Endothelial cell of umbilical vein (primary cell): ENCODE measurements at regions not wholly inside any gene's neighbourhood (a gene's known extent, or its start where the extent isn't known, plus 50 kb on each side); places are given as distances from the start of the nearest gene placed in this dataset.

ENCODE experiments used
- BruUV-seq: library from RNA; stranded (reverse); fragments of 400-500 nt; replicated peaks from 2 replicates; lab custom pipeline; 2021; lab: Mats Ljungman, UMichigan
- CTCF ChIA-PET: fragments of 300-600, 350-600 bp; sonication (Branson Sonifier 250); formaldehyde crosslinking; loops from one replicate; lab custom pipeline; 2021; ENCODE audit warnings: antibody characterized with exemption, inconsistent platforms; lab: Charles Lee
- POLR2A ChIA-PET: fragments of 300-600, 350-600 bp; sonication (Branson Sonifier 250); formaldehyde crosslinking; loops from one replicate; lab custom pipeline; 2021; ENCODE audit warnings: antibody characterized with exemption, inconsistent platforms; lab: Charles Lee
- DNase-seq: peaks from one replicate; pipeline ENCODE4 v3.0.0-alpha.2; 2011; ENCODE audit warnings: low read depth, low spot score
- FAIRE-seq: peaks from 2 replicates; lab custom pipeline; 2011; peaks lifted over from hg19 to GRCh38; lab: Jason Lieb, UNC
- H2AFZ ChIP-seq: 2 replicates; pipeline ENCODE4 v1.6.0; 2012; ENCODE audit warnings: low read depth, low read length, control low read depth, inconsistent platforms
- H3K27ac ChIP-seq: 2 replicates; pipeline ENCODE4 v1.5.1; 2011; ENCODE audit warnings: low read depth, mild to moderate bottlenecking, control low read depth, low read length, moderate library complexity; ENCODE audit not compliant: insufficient read depth
- H3K27me3 ChIP-seq, 2 experiments: 2 replicates each; pipeline versions ENCODE4 v1.6.0 to v1.6.1; 2011; ENCODE audit warnings: low read length in 2 of 2, mixed read lengths in 1 of 2; ENCODE audit not compliant: control insufficient read depth in 2 of 2, insufficient read depth in 2 of 2
- H3K36me3 ChIP-seq, 2 experiments: 2 replicates in 1 of 2; 3 replicates in 1 of 2; pipeline ENCODE4 v1.5.1; 2011; ENCODE audit warnings: low read length in 2 of 2, mild to moderate bottlenecking in 1 of 2, moderate library complexity in 1 of 2; ENCODE audit not compliant: control insufficient read depth in 2 of 2, insufficient read depth in 2 of 2; ENCODE audit errors: extremely low read depth in 1 of 2
- H3K4me1 ChIP-seq: 3 replicates; pipeline ENCODE4 v1.5.1; 2011; ENCODE audit warnings: mild to moderate bottlenecking, low read length; ENCODE audit not compliant: control insufficient read depth, insufficient read depth; ENCODE audit errors: extremely low read depth
- H3K4me2 ChIP-seq: 2 replicates; pipeline ENCODE4 v1.6.1; 2011; ENCODE audit warnings: low read length, control low read depth, mixed read lengths; ENCODE audit not compliant: insufficient read depth
- H3K4me3 ChIP-seq, 3 experiments: fragments of 200-600 bp in 1 of 3; sonication (generic), shearing (Covaris generic) in 1 of 3; replicated peaks in 1 of 3; 2 replicates each; pipeline ENCODE4 v1.5.1; 2011 to 2016; ENCODE audit warnings: control low read depth in 3 of 3, low read length in 3 of 3, mild to moderate bottlenecking in 2 of 3, inconsistent platforms in 1 of 3, low read depth in 1 of 3, moderate library complexity in 1 of 3; ENCODE audit not compliant: insufficient read depth in 1 of 3
- H3K79me2 ChIP-seq: 2 replicates; pipeline ENCODE4 v1.6.0; 2012; ENCODE audit warnings: low read length, inconsistent platforms; ENCODE audit not compliant: control insufficient read depth, insufficient read depth
- H3K9ac ChIP-seq: replicated peaks from 2 replicates; pipeline ENCODE3; 2011; ENCODE audit warnings: low read length, control low read depth; ENCODE audit not compliant: insufficient read depth; ENCODE audit errors: extremely low read depth
- H3K9me1 ChIP-seq: replicated peaks from 3 replicates; pipeline ENCODE4 v1.6.0; 2011; ENCODE audit warnings: mild to moderate bottlenecking, low read length; ENCODE audit not compliant: control insufficient read depth, insufficient read depth; ENCODE audit errors: extremely low read depth
- H3K9me3 ChIP-seq: replicated peaks from 2 replicates; pipeline ENCODE4 v1.5.1; 2012; ENCODE audit warnings: low read length, inconsistent platforms; ENCODE audit not compliant: control insufficient read depth, insufficient read depth
- H4K20me1 ChIP-seq: replicated peaks from 2 replicates; pipeline ENCODE3; 2011; ENCODE audit warnings: mild to moderate bottlenecking, low read length; ENCODE audit not compliant: control insufficient read depth, insufficient read depth; ENCODE audit errors: extremely low read depth
- CTCF ChIP-seq, 2 donors: IDR thresholded peaks; 1 replicate in 1 of 2; 2 replicates in 1 of 2; pipeline ENCODE4 v1.5.1; 2011; ENCODE audit warnings: low read length in 2 of 2, mild to moderate bottlenecking in 2 of 2, moderate library complexity in 2 of 2, control low read depth in 1 of 2, inconsistent platforms in 1 of 2, low read depth in 1 of 2; ENCODE audit not compliant: insufficient read depth in 1 of 2; ENCODE audit errors: extremely low read depth in 1 of 2
- EZH2 ChIP-seq: IDR thresholded peaks from 2 replicates; pipeline ENCODE4 v1.6.1; 2012; ENCODE audit warnings: borderline replicate concordance, low read depth, mild to moderate bottlenecking, moderate library complexity, low read length, inconsistent platforms; ENCODE audit not compliant: severe bottlenecking
- FOS ChIP-seq: IDR thresholded peaks from 2 replicates; pipeline ENCODE4 v1.6.1; 2011; ENCODE audit warnings: mild to moderate bottlenecking, low read length, moderate library complexity, borderline replicate concordance; ENCODE audit not compliant: insufficient read depth
- GATA2 ChIP-seq: IDR thresholded peaks from 2 replicates; pipeline ENCODE4 v1.7.0; 2011; ENCODE audit warnings: low read depth, mild to moderate bottlenecking, moderate library complexity, mixed read lengths, low read length; ENCODE audit not compliant: insufficient read length, insufficient read depth
- JUN ChIP-seq: IDR thresholded peaks from 2 replicates; pipeline ENCODE4 v1.6.1; 2011; ENCODE audit warnings: borderline replicate concordance, low read depth; ENCODE audit not compliant: insufficient read length, insufficient read depth
- MYC ChIP-seq: IDR thresholded peaks from one replicate; pipeline ENCODE4 v1.6.1; 2011; ENCODE audit warnings: mild to moderate bottlenecking, low read depth, low read length
- POLR2A ChIP-seq: IDR thresholded peaks from 2 replicates; pipeline ENCODE4 v1.6.1; 2012; ENCODE audit warnings: low read depth, mild to moderate bottlenecking, control low read depth, low read length
- POLR2AphosphoS5 ChIP-seq: IDR thresholded peaks from 2 replicates; pipeline ENCODE4 v1.6.1; 2012; ENCODE audit warnings: low read depth, mild to moderate bottlenecking, control low read depth, low read length, moderate library complexity; ENCODE audit not compliant: insufficient read depth
- dilution Hi-C: fragments of 300-500 bp; cut with MboI; formaldehyde crosslinking; loops from one replicate; pipeline ENCODE4 v1.15.0; 2019; ENCODE audit warnings: low sequenced_read_pairs; ENCODE audit not compliant: extremely low pct_ligation_motif_present
- intact Hi-C: fragments of 100-400 bp; cut with micrococcal nuclease; formaldehyde crosslinking; loops from one replicate; pipeline ENCODE4 v1.10.0; 2022
- TF ChIP-seq, protein P1 (sequence below): IDR thresholded peaks from 2 replicates; pipeline ENCODE4 v1.6.1; 2011; ENCODE audit not compliant: insufficient read depth, insufficient read length

- TF ChIP-seq MYC (no peak), POLR2A (no peak), CTCF (IDR thresholded peaks at IDR 0.05; ENCODE audit: extremely low read depth in 1 of 2, insufficient read depth in 1 of 2, low read depth in 1 of 2, low read length in 2 of 2) (no peak), GATA2 (no peak), POLR2AphosphoS5 (no peak), JUN (no peak), FOS (no peak), EZH2 (no peak)
- TF ChIP-seq, protein P1, sequence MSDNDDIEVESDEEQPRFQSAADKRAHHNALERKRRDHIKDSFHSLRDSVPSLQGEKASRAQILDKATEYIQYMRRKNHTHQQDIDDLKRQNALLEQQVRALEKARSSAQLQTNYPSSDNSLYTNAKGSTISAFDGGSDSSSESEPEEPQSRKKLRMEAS = no peak
- DNase-seq = no peak
- H3K4me3 ChIP-seq = no peak overlapping the region
- H3K27me3 ChIP-seq = peaks cover 0 to 9% of the 10 kb centered on the region in 2 experiments
- dilution Hi-C loops (no loop called here), intact Hi-C loops (no loop called here)
- H4K20me1 ChIP-seq = no peaks in the 10 kb centered on the region
- H3K27ac ChIP-seq = no peak overlapping the region
- no peak for FAIRE-seq
- no peaks in the 10 kb centered on the region for H3K79me2 ChIP-seq
- BruUV-seq = no TSS peak
- H3K4me1 ChIP-seq = peaks cover 2% of the 10 kb centered on the region
- no peak overlapping the region for H3K4me2 ChIP-seq
- no peaks in the 10 kb centered on the region for H3K9me1 ChIP-seq
- CTCF ChIA-PET = no interaction called here
- no peaks in the 10 kb centered on the region for H3K9me3 ChIP-seq
- H3K36me3 ChIP-seq = no peaks in the 10 kb centered on the region
- POLR2A ChIA-PET = no interaction called here
- no peak overlapping the region for H2AFZ ChIP-seq
- H3K9ac ChIP-seq = no peak overlapping the region
Observed at GRCh38 chr7:50920031-50920635, 137.4 kb upstream of the GRB10 start.
